ENCODE measurements at regions not wholly inside any gene's neighbourhood (a gene's known extent, or its start where the extent isn't known, plus 50 kb on each side); places are given as distances from the start of the nearest gene placed in this dataset.

DNA sequence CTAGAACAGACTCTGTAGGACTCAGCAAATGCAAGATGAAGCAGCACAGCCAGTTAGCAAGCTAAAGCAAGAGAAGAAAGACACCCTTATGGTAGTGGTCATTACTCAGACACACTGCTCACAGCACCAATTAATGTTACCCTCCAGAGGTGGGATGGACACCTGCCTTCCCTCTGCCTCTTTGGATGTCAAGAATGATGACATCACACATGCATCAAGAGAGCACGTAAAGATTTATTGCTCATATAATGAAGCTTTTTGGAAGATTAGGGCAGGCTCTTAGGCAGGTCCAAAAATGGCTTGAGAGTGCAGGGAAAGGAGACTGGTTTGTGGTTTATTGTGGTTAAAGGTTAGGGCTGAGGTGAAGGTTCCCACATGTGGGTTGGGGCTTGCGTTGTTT lies 137.0 kb downstream of the PRDM13 start:
- H3K4me1 ChIP-seq (ENCODE audit: control insufficient read depth, insufficient read depth, low read length): no peaks in the 10 kb centered on the region
- CTCF ChIA-PET: interaction anchor here (1.0 to 5.2 kb wide), 2 partner anchors 275 to 311 kb away, joined by 3 to 22 read pairs; no protein-coding TSS in a partner anchor
- no peak overlapping the region for H3K4me3 ChIP-seq (ENCODE audit: low read depth, low read length)
- no peaks in the 10 kb centered on the region for H3K9me3 ChIP-seq (ENCODE audit: control insufficient read depth, insufficient read depth, low read depth, low read length)
- TF ChIP-seq, protein P1, sequence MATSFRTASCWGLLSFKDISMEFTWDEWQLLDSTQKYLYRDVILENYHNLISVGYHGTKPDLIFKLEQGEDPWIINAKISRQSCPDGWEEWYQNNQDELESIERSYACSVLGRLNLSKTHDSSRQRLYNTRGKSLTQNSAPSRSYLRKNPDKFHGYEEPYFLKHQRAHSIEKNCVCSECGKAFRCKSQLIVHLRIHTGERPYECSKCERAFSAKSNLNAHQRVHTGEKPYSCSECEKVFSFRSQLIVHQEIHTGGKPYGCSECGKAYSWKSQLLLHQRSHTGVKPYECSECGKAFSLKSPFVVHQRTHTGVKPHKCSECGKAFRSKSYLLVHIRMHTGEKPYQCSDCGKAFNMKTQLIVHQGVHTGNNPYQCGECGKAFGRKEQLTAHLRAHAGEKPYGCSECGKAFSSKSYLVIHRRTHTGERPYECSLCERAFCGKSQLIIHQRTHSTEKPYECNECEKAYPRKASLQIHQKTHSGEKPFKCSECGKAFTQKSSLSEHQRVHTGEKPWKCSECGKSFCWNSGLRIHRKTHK (tag by site-specific recombination; IDR thresholded peaks at IDR 0.05): no peak
- TF ChIP-seq ZNF280C (tag by site-specific recombination; IDR thresholded peaks at IDR 0.05) (no peak), TRIM28 (IDR thresholded peaks at IDR 0.05; ENCODE audit: borderline replicate concordance, low read length) (no peak), ZNF791 (tag by site-specific recombination; IDR thresholded peaks at IDR 0.05) (no peak), ZNF677 (tag by site-specific recombination; IDR thresholded peaks at IDR 0.05) (no peak), ZNF239 (tag by site-specific recombination; IDR thresholded peaks at IDR 0.05) (no peak)
- TF ChIP-seq, protein P2, sequence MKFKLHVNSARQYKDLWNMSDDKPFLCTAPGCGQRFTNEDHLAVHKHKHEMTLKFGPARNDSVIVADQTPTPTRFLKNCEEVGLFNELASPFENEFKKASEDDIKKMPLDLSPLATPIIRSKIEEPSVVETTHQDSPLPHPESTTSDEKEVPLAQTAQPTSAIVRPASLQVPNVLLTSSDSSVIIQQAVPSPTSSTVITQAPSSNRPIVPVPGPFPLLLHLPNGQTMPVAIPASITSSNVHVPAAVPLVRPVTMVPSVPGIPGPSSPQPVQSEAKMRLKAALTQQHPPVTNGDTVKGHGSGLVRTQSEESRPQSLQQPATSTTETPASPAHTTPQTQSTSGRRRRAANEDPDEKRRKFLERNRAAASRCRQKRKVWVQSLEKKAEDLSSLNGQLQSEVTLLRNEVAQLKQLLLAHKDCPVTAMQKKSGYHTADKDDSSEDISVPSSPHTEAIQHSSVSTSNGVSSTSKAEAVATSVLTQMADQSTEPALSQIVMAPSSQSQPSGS (tag by site-specific recombination; IDR thresholded peaks at IDR 0.05; ENCODE audit: low read depth): peak; percentile 50; the same call in 1 of the 2 replicates
- POLR2A ChIA-PET: no interaction called here
- no peaks in the 10 kb centered on the region for H3K36me3 ChIP-seq (ENCODE audit: control insufficient read depth in 2 of 2, insufficient read depth in 1 of 2, low read length in 2 of 2)
- no peak overlapping the region for H3K27ac ChIP-seq (ENCODE audit: extremely low read depth, low read depth, low read length)

DNA sequence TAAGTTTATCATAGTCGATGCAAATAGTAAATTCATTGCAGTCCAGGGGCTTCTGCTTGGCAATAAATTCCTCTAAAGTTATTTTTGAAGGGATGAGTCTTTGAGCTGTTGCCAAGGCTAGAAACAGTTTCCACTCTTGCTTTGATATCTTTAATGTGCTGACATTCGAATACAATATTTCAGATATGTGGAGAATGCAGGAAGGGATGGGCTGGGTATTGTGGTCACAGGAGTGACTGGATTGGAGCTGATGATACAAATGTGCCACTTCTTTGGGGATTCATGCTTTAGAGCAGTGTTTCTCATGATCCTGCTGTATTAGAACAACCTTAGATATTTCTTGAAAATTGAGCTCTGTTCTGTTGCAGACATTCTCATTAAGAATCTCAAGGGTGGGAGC lies 139.0 kb downstream of the PRDM13 start:
- Histone ChIP-seq H3K27ac (ENCODE audit: extremely low read depth, low read depth, low read length) (no peak overlapping the region), H3K4me3 (ENCODE audit: low read depth, low read length) (no peak overlapping the region), H3K4me1 (ENCODE audit: control insufficient read depth, insufficient read depth, low read length) (no peaks in the 10 kb centered on the region), H3K36me3 (ENCODE audit: control insufficient read depth in 2 of 2, insufficient read depth in 1 of 2, low read length in 2 of 2) (no peaks in the 10 kb centered on the region), H3K9me3 (ENCODE audit: control insufficient read depth, insufficient read depth, low read depth, low read length) (no peaks in the 10 kb centered on the region)
- ChIA-PET CTCF (interaction anchor here (0.8 to 6.5 kb wide), 31 partner anchors 10 to 416 kb away, joined by 3 to 35 read pairs (median 4); partner anchors contain the start of gene CCNC), POLR2A (no interaction called here)
- TF ChIP-seq, protein P3, sequence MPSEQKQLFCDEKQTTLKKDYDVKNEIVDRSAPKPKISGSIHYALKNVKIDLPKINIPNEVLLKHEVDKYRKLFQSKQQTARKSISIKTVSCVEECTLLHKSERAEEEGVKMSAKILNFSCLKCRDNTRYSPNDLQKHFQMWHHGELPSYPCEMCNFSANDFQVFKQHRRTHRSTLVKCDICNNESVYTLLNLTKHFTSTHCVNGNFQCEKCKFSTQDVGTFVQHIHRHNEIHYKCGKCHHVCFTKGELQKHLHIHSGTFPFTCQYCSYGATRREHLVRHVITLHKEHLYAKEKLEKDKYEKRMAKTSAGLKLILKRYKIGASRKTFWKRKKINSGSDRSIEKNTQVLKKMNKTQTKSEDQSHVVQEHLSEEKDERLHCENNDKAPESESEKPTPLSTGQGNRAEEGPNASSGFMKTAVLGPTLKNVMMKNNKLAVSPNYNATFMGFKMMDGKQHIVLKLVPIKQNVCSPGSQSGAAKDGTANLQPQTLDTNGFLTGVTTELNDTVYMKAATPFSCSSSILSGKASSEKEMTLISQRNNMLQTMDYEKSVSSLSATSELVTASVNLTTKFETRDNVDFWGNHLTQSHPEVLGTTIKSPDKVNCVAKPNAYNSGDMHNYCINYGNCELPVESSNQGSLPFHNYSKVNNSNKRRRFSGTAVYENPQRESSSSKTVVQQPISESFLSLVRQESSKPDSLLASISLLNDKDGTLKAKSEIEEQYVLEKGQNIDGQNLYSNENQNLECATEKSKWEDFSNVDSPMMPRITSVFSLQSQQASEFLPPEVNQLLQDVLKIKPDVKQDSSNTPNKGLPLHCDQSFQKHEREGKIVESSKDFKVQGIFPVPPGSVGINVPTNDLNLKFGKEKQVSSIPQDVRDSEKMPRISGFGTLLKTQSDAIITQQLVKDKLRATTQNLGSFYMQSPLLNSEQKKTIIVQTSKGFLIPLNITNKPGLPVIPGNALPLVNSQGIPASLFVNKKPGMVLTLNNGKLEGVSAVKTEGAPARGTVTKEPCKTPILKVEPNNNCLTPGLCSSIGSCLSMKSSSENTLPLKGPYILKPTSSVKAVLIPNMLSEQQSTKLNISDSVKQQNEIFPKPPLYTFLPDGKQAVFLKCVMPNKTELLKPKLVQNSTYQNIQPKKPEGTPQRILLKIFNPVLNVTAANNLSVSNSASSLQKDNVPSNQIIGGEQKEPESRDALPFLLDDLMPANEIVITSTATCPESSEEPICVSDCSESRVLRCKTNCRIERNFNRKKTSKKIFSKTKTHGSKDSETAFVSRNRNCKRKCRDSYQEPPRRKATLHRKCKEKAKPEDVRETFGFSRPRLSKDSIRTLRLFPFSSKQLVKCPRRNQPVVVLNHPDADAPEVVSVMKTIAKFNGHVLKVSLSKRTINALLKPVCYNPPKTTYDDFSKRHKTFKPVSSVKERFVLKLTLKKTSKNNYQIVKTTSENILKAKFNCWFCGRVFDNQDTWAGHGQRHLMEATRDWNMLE (tag by site-specific recombination; conservative IDR thresholded peaks at IDR 0.05; ENCODE audit: low read depth): no peak
- TF ChIP-seq KLF17 (tag by site-specific recombination; IDR thresholded peaks at IDR 0.05) (no peak), ZNF560 (tag by site-specific recombination; IDR thresholded peaks at IDR 0.05; ENCODE audit: borderline replicate concordance) (no peak), IKZF3 (tag by site-specific recombination; IDR thresholded peaks at IDR 0.05) (no peak)

All from HEK293 (cell line).